HEK293 (cell line): ENCODE measurements at regions not wholly inside any gene's neighbourhood (a gene's known extent, or its start where the extent isn't known, plus 50 kb on each side); places are given as distances from the start of the nearest gene placed in this dataset.

Experiments
- CTCF ChIA-PET: fragments of 350-600 bp; formaldehyde crosslinking; extraction: SDS; loops from one replicate; lab custom pipeline; 2021; ENCODE audit warnings: antibody characterized with exemption; lab: Yijun Ruan, JAX
- POLR2A ChIA-PET: fragments of 300-600 bp; formaldehyde crosslinking; extraction: SDS; loops from one replicate; lab custom pipeline; 2020; ENCODE audit warnings: antibody characterized with exemption, inconsistent platforms; lab: Yijun Ruan, JAX
- H3K27ac ChIP-seq: fragments of 200-500 bp; sonication (Bioruptor generic); 2 replicates; pipeline ENCODE4 v1.5.1; 2014; ENCODE audit warnings: low read depth, low read length, control low read depth, inconsistent platforms; ENCODE audit errors: extremely low read depth
- H3K36me3 ChIP-seq, 2 experiments: fragments of 200-500 bp in 1 of 2; sonication (Bioruptor generic) in 1 of 2; 1 replicate in 1 of 2; 2 replicates in 1 of 2; pipeline ENCODE4 v1.5.1; 2014 to 2017; ENCODE audit warnings: inconsistent platforms in 2 of 2, low read length in 2 of 2; ENCODE audit not compliant: control insufficient read depth in 2 of 2, insufficient read depth in 1 of 2
- H3K4me1 ChIP-seq: fragments of 200-500 bp; sonication (Bioruptor generic); 2 replicates; pipeline ENCODE4 v1.5.1; 2014; ENCODE audit warnings: mild to moderate bottlenecking, low read length, inconsistent platforms; ENCODE audit not compliant: control insufficient read depth, insufficient read depth
- H3K4me3 ChIP-seq: 2 replicates; pipeline ENCODE4 v1.5.1; 2011; ENCODE audit warnings: low read depth, mild to moderate bottlenecking, control low read depth, low read length, moderate library complexity
- H3K9me3 ChIP-seq: fragments of 200-500 bp; sonication (Bioruptor generic); 2 replicates; pipeline ENCODE4 v1.5.1; 2014; ENCODE audit warnings: low read depth, low read length, inconsistent platforms; ENCODE audit not compliant: control insufficient read depth, insufficient read depth
- BCL11B ChIP-seq: fragments of 450-650 bp; formaldehyde crosslinking; IDR thresholded peaks from 2 replicates; pipeline ENCODE4 v1.5.1; 2016; ENCODE audit warnings: low read depth, missing biosample characterization, missing genetic modification characterization
- HOXC10 ChIP-seq: sonication (generic); formaldehyde crosslinking; IDR thresholded peaks from 2 replicates; pipeline ENCODE4 v1.8.1; 2023; ENCODE audit warnings: mild to moderate bottlenecking, missing genetic modification reagents
- ZNF112 ChIP-seq: fragments of 450-650 bp; formaldehyde crosslinking; IDR thresholded peaks from 2 replicates; pipeline ENCODE4 v1.5.0; 2017; ENCODE audit warnings: missing biosample characterization, missing genetic modification characterization
- ZNF138 ChIP-seq: fragments of 450-650 bp; formaldehyde crosslinking; IDR thresholded peaks from 2 replicates; pipeline ENCODE4 v1.5.1; 2016; ENCODE audit warnings: missing biosample characterization, missing genetic modification characterization, borderline replicate concordance
- ZNF221 ChIP-seq: fragments of 450-650 bp; formaldehyde crosslinking; IDR thresholded peaks from 2 replicates; pipeline ENCODE4 v1.5.1; 2017; ENCODE audit warnings: missing biosample characterization, missing genetic modification characterization, borderline replicate concordance
- ZNF24 ChIP-seq: fragments of 450-650 bp; formaldehyde crosslinking; IDR thresholded peaks from 2 replicates; pipeline ENCODE4 v1.5.1; 2016; ENCODE audit warnings: missing biosample characterization, missing genetic modification characterization
- ZNF324 ChIP-seq: fragments of 450-650 bp; formaldehyde crosslinking; IDR thresholded peaks from 2 replicates; pipeline ENCODE4 v1.5.1; 2016; ENCODE audit warnings: missing biosample characterization, missing genetic modification characterization
- ZNF341 ChIP-seq: fragments of 450-650 bp; formaldehyde crosslinking; IDR thresholded peaks from 2 replicates; pipeline ENCODE4; 2016; ENCODE audit warnings: low read depth, missing biosample characterization, missing genetic modification characterization
- ZNF350 ChIP-seq: fragments of 450-650 bp; formaldehyde crosslinking; IDR thresholded peaks from 2 replicates; pipeline ENCODE4 v1.5.0; 2017; ENCODE audit warnings: missing biosample characterization, mild to moderate bottlenecking, missing genetic modification characterization
- ZNF530 ChIP-seq: fragments of 450-650 bp; formaldehyde crosslinking; IDR thresholded peaks from 2 replicates; pipeline ENCODE4 v1.5.1; 2016; ENCODE audit warnings: low read depth, missing biosample characterization, missing genetic modification characterization
- ZNF626 ChIP-seq: fragments of 450-650 bp; sonication (Bioruptor Pico); formaldehyde crosslinking; IDR thresholded peaks from 2 replicates; pipeline ENCODE4 v1.5.1; 2018; ENCODE audit warnings: missing biosample characterization, missing genetic modification characterization, inconsistent platforms
- ZNF629 ChIP-seq: fragments of 450-650 bp; formaldehyde crosslinking; IDR thresholded peaks from 2 replicates; pipeline ENCODE4 v1.5.1; 2017; ENCODE audit warnings: missing biosample characterization, missing genetic modification characterization
- ZNF660 ChIP-seq: fragments of 450-650 bp; IDR thresholded peaks from 2 replicates; pipeline ENCODE4 v1.5.1; 2018; ENCODE audit warnings: missing biosample characterization, mild to moderate bottlenecking, missing genetic modification characterization
- ZNF707 ChIP-seq: fragments of 450-650 bp; formaldehyde crosslinking; IDR thresholded peaks from 2 replicates; pipeline ENCODE4 v1.5.1; 2016; ENCODE audit warnings: missing biosample characterization, missing genetic modification characterization
- ZNF791 ChIP-seq: fragments of 450-650 bp; formaldehyde crosslinking; IDR thresholded peaks from 2 replicates; pipeline ENCODE4 v1.5.1; 2016; ENCODE audit warnings: missing biosample characterization, missing genetic modification characterization
- ZXDB ChIP-seq: fragments of 450-650 bp; formaldehyde crosslinking; IDR thresholded peaks from 2 replicates; pipeline ENCODE4 v1.5.1; 2016; ENCODE audit warnings: missing biosample characterization, missing genetic modification characterization
- TF ChIP-seq, protein P1 (sequence below): fragments of 450-650 bp; formaldehyde crosslinking; IDR thresholded peaks from 2 replicates; pipeline ENCODE4 v1.5.1; 2016; ENCODE audit warnings: missing biosample characterization, missing genetic modification characterization
- TF ChIP-seq, protein P2 (sequence below): fragments of 450-650 bp; IDR thresholded peaks from 2 replicates; pipeline ENCODE4 v1.5.1; 2018; ENCODE audit warnings: missing biosample characterization, mild to moderate bottlenecking, missing genetic modification characterization
- TF ChIP-seq, protein P3 (sequence below): fragments of 450-650 bp; formaldehyde crosslinking; IDR thresholded peaks from 2 replicates; pipeline ENCODE4 v1.5.1; 2016; ENCODE audit warnings: missing biosample characterization, missing genetic modification characterization
- TF ChIP-seq, protein P4 (sequence below): fragments of 450-650 bp; formaldehyde crosslinking; IDR thresholded peaks from 2 replicates; pipeline ENCODE4 v1.5.1; 2016; ENCODE audit warnings: missing biosample characterization, missing genetic modification characterization, low read depth
- TF ChIP-seq, protein P5 (sequence below): fragments of 450-650 bp; formaldehyde crosslinking; IDR thresholded peaks from 2 replicates; pipeline ENCODE4 v1.5.0; 2017; ENCODE audit warnings: missing biosample characterization, missing genetic modification characterization, borderline replicate concordance
- TF ChIP-seq, protein P6 (sequence below): fragments of 450-650 bp; formaldehyde crosslinking; IDR thresholded peaks from 2 replicates; pipeline ENCODE4 v1.5.1; 2016; ENCODE audit warnings: missing biosample characterization, missing genetic modification characterization
- TF ChIP-seq, protein P7 (sequence below): fragments of 450-650 bp; formaldehyde crosslinking; IDR thresholded peaks from 2 replicates; pipeline ENCODE4 v1.5.1; 2016; ENCODE audit warnings: missing biosample characterization, missing genetic modification characterization

DNA sequence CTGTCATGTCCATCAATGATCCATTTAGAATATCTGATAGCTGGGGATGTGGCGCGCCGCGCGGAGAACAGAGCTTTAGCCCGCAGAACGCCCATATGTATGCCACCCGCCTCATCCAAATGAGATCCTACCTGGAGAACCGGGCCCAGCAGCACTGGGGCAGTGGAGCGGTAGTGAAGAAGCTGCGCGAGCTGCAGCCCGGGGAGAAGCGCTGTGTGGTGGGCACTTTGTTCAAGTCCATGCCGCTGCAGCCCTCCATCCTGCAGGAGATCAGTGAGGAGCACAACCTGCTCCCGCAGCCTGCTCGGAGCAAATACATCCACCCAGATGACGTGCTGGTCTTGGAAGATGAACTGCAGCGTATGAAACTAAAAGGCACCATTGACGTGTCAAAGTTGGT, 313.7 kb downstream of the NR2F1-AS1 start:
- no peaks in the 10 kb centered on the region for H3K9me3 ChIP-seq
- no peaks in the 10 kb centered on the region for H3K36me3 ChIP-seq
- CTCF ChIA-PET: no interaction called here
- no peak overlapping the region for H3K4me3 ChIP-seq
- H3K4me1 ChIP-seq: no peaks in the 10 kb centered on the region
- no peak overlapping the region for H3K27ac ChIP-seq
- POLR2A ChIA-PET: no interaction called here
- TF ChIP-seq, protein P1, sequence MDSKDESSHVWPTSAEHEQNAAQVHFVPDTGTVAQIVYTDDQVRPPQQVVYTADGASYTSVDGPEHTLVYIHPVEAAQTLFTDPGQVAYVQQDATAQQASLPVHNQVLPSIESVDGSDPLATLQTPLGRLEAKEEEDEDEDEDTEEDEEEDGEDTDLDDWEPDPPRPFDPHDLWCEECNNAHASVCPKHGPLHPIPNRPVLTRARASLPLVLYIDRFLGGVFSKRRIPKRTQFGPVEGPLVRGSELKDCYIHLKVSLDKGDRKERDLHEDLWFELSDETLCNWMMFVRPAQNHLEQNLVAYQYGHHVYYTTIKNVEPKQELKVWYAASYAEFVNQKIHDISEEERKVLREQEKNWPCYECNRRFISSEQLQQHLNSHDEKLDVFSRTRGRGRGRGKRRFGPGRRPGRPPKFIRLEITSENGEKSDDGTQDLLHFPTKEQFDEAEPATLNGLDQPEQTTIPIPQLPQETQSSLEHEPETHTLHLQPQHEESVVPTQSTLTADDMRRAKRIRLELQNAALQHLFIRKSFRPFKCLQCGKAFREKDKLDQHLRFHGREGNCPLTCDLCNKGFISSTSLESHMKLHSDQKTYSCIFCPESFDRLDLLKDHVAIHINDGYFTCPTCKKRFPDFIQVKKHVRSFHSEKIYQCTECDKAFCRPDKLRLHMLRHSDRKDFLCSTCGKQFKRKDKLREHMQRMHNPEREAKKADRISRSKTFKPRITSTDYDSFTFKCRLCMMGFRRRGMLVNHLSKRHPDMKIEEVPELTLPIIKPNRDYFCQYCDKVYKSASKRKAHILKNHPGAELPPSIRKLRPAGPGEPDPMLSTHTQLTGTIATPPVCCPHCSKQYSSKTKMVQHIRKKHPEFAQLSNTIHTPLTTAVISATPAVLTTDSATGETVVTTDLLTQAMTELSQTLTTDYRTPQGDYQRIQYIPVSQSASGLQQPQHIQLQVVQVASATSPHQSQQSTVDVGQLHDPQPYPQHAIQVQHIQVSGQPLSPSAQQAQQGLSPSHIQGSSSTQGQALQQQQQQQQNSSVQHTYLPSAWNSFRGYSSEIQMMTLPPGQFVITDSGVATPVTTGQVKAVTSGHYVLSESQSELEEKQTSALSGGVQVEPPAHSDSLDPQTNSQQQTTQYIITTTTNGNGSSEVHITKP (tag by site-specific recombination): no peak
- TF ChIP-seq HOXC10 (CRISPR knock-in tag) (no peak), ZNF530 (no peak), ZNF324 (tag by site-specific recombination) (no peak), ZNF791 (tag by site-specific recombination) (no peak), ZNF707 (tag by site-specific recombination) (no peak), ZNF112 (no peak), ZNF626 (tag by site-specific recombination) (no peak), ZNF350 (no peak)
- TF ChIP-seq, protein P2, sequence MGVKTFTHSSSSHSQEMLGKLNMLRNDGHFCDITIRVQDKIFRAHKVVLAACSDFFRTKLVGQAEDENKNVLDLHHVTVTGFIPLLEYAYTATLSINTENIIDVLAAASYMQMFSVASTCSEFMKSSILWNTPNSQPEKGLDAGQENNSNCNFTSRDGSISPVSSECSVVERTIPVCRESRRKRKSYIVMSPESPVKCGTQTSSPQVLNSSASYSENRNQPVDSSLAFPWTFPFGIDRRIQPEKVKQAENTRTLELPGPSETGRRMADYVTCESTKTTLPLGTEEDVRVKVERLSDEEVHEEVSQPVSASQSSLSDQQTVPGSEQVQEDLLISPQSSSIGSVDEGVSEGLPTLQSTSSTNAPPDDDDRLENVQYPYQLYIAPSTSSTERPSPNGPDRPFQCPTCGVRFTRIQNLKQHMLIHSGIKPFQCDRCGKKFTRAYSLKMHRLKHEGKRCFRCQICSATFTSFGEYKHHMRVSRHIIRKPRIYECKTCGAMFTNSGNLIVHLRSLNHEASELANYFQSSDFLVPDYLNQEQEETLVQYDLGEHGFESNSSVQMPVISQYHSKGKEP (tag by site-specific recombination): no peak
- TF ChIP-seq, protein P3, sequence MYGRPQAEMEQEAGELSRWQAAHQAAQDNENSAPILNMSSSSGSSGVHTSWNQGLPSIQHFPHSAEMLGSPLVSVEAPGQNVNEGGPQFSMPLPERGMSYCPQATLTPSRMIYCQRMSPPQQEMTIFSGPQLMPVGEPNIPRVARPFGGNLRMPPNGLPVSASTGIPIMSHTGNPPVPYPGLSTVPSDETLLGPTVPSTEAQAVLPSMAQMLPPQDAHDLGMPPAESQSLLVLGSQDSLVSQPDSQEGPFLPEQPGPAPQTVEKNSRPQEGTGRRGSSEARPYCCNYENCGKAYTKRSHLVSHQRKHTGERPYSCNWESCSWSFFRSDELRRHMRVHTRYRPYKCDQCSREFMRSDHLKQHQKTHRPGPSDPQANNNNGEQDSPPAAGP (tag by site-specific recombination): no peak
- TF ChIP-seq, protein P4, sequence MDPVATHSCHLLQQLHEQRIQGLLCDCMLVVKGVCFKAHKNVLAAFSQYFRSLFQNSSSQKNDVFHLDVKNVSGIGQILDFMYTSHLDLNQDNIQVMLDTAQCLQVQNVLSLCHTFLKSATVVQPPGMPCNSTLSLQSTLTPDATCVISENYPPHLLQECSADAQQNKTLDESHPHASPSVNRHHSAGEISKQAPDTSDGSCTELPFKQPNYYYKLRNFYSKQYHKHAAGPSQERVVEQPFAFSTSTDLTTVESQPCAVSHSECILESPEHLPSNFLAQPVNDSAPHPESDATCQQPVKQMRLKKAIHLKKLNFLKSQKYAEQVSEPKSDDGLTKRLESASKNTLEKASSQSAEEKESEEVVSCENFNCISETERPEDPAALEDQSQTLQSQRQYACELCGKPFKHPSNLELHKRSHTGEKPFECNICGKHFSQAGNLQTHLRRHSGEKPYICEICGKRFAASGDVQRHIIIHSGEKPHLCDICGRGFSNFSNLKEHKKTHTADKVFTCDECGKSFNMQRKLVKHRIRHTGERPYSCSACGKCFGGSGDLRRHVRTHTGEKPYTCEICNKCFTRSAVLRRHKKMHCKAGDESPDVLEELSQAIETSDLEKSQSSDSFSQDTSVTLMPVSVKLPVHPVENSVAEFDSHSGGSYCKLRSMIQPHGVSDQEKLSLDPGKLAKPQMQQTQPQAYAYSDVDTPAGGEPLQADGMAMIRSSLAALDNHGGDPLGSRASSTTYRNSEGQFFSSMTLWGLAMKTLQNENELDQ (tag by site-specific recombination): no peak

DNA sequence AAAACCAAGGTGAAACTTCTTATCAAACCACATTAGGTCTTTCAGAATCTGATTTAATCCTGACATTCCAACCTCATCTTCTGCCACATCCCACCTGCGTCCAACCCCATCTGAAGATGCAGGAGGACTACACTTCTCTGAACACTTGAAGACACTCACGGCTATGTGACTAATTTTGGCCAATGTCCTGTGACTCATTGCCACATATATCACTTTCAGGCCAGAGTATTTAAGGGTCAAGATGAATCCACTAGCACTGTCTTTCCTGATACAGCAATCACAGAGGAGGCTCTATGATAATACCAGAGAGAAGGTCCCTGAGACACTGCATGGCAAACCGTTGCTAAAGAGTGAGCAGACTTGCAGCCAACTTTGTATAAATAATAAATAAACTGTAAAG, 323.4 kb downstream of the NR2F1-AS1 start:
- no peaks in the 10 kb centered on the region for H3K9me3 ChIP-seq
- no peaks in the 10 kb centered on the region for H3K4me1 ChIP-seq
- no peak overlapping the region for H3K27ac ChIP-seq
- H3K36me3 ChIP-seq: no peaks in the 10 kb centered on the region
- POLR2A ChIA-PET: no interaction called here
- H3K4me3 ChIP-seq: no peak overlapping the region
- CTCF ChIA-PET: no interaction called here
- no peak for TF ChIP-seq ZNF660 (tag by site-specific recombination)
- no peak for TF ChIP-seq ZNF629 (tag by site-specific recombination)
- TF ChIP-seq ZNF24 (tag by site-specific recombination): no peak
- no peak for TF ChIP-seq ZNF221 (tag by site-specific recombination)
- no peak for TF ChIP-seq BCL11B (tag by site-specific recombination)
- TF ChIP-seq ZXDB (tag by site-specific recombination): no peak
- TF ChIP-seq, protein P5, sequence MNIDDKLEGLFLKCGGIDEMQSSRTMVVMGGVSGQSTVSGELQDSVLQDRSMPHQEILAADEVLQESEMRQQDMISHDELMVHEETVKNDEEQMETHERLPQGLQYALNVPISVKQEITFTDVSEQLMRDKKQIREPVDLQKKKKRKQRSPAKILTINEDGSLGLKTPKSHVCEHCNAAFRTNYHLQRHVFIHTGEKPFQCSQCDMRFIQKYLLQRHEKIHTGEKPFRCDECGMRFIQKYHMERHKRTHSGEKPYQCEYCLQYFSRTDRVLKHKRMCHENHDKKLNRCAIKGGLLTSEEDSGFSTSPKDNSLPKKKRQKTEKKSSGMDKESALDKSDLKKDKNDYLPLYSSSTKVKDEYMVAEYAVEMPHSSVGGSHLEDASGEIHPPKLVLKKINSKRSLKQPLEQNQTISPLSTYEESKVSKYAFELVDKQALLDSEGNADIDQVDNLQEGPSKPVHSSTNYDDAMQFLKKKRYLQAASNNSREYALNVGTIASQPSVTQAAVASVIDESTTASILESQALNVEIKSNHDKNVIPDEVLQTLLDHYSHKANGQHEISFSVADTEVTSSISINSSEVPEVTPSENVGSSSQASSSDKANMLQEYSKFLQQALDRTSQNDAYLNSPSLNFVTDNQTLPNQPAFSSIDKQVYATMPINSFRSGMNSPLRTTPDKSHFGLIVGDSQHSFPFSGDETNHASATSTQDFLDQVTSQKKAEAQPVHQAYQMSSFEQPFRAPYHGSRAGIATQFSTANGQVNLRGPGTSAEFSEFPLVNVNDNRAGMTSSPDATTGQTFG (tag by site-specific recombination): no peak
- TF ChIP-seq, protein P6, sequence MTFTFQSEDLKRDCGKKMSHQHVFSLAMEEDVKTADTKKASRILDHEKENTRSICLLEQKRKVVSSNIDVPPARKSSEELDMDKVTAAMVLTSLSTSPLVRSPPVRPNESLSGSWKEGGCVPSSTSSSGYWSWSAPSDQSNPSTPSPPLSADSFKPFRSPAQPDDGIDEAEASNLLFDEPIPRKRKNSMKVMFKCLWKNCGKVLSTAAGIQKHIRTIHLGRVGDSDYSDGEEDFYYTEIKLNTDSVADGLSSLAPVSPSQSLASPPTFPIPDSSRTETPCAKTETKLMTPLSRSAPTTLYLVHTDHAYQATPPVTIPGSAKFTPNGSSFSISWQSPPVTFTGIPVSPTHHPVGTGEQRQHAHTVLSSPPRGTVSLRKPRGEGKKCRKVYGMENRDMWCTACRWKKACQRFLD (tag by site-specific recombination): no peak
- no peak for TF ChIP-seq ZNF138 (tag by site-specific recombination)
- TF ChIP-seq, protein P7, sequence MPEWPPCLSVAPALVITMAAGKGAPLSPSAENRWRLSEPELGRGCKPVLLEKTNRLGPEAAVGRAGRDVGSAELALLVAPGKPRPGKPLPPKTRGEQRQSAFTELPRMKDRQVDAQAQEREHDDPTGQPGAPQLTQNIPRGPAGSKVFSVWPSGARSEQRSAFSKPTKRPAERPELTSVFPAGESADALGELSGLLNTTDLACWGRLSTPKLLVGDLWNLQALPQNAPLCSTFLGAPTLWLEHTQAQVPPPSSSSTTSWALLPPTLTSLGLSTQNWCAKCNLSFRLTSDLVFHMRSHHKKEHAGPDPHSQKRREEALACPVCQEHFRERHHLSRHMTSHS: no peak
- TF ChIP-seq ZNF341 (tag by site-specific recombination): no peak
